ENCODE measurements at regions not wholly inside any gene's neighbourhood (a gene's known extent, or its start where the extent isn't known, plus 50 kb on each side); places are given as distances from the start of the nearest gene placed in this dataset.

GRCh38 chr15:31273258-31273941, 53.2 kb upstream of the KLF13 start:
- Histone ChIP-seq H3K27me3 (ENCODE audit: control insufficient read depth, insufficient read depth, low read length) (no peaks in the 10 kb centered on the region), H3K27ac (ENCODE audit: low read length) (no peak overlapping the region), H3K9me3 (ENCODE audit: control insufficient read depth, insufficient read depth, low read length) (no peaks in the 10 kb centered on the region), H3K4me3 (ENCODE audit: low read length) (no peak overlapping the region), H3K36me3 (ENCODE audit: control insufficient read depth, insufficient read depth, low read length) (no peaks in the 10 kb centered on the region), H3K4me1 (ENCODE audit: control insufficient read depth, insufficient read depth, low read length) (peaks cover 22% of the 10 kb centered on the region)
- no peak overlapping the region for H3K27ac Mint-ChIP-seq
- no peaks in the 10 kb centered on the region for H3K9me3 Mint-ChIP-seq
- ATAC-seq (no peak), DNase-seq (peak in 1 of 2 donors; percentile 12)
- no peaks in the 10 kb centered on the region for H3K36me3 Mint-ChIP-seq
- TF ChIP-seq CTCF (IDR thresholded peaks at IDR 0.05) = no peak
- WGBS (ENCODE audit: insufficient coverage) = 84% methylated on average over 20 of the region's 20 CpGs
- peaks cover 0 to 19% of the 10 kb centered on the region in 2 donors for H3K4me1 Mint-ChIP-seq
- intact Hi-C loops (cut with micrococcal nuclease) = no loop called here
- H3K27me3 Mint-ChIP-seq (ENCODE audit: low read depth in 2 of 2) = no peaks in the 10 kb centered on the region
- no peak overlapping the region for H3K4me3 Mint-ChIP-seq

GRCh38 chr15:31274496-31275330, 51.9 kb upstream of the KLF13 start:
- TF ChIP-seq CTCF (IDR thresholded peaks at IDR 0.05) = no peak
- no peak overlapping the region for H3K27ac Mint-ChIP-seq
- no peaks in the 10 kb centered on the region for H3K36me3 Mint-ChIP-seq
- H3K36me3 ChIP-seq (ENCODE audit: control insufficient read depth, insufficient read depth, low read length) = no peaks in the 10 kb centered on the region
- peaks cover 20% of the 10 kb centered on the region for H3K4me1 ChIP-seq (ENCODE audit: control insufficient read depth, insufficient read depth, low read length)
- DNase-seq = peak in 1 of 2 donors; percentile 4
- 84% methylated on average over 14 of the region's 14 CpGs for WGBS (ENCODE audit: insufficient coverage)
- H3K4me3 ChIP-seq (ENCODE audit: low read length) = no peak overlapping the region
- no peaks in the 10 kb centered on the region for H3K27me3 ChIP-seq (ENCODE audit: control insufficient read depth, insufficient read depth, low read length)
- H3K9me3 Mint-ChIP-seq = no peaks in the 10 kb centered on the region
- no peaks in the 10 kb centered on the region for H3K27me3 Mint-ChIP-seq (ENCODE audit: low read depth in 2 of 2)
- H3K27ac ChIP-seq (ENCODE audit: low read length) = no peak overlapping the region
- H3K9me3 ChIP-seq (ENCODE audit: control insufficient read depth, insufficient read depth, low read length) = no peaks in the 10 kb centered on the region
- peaks cover 0 to 23% of the 10 kb centered on the region in 2 donors for H3K4me1 Mint-ChIP-seq
- H3K4me3 Mint-ChIP-seq = no peak overlapping the region
- ATAC-seq = no peak
- intact Hi-C loops (cut with micrococcal nuclease) = no loop called here

- TF ChIP-seq CTCF (IDR thresholded peaks at IDR 0.05) = no peak
- Mint-ChIP-seq H3K4me3 (no peak overlapping the region), H3K4me1 (peaks cover 0 to 16% of the 10 kb centered on the region in 2 donors), H3K27me3 (ENCODE audit: low read depth in 2 of 2) (no peaks in the 10 kb centered on the region), H3K9me3 (no peaks in the 10 kb centered on the region), H3K27ac (no peak overlapping the region), H3K36me3 (no peaks in the 10 kb centered on the region)
- DNase-seq = peak in 1 of 2 donors; percentile 6
- H3K27me3 ChIP-seq (ENCODE audit: control insufficient read depth, insufficient read depth, low read length) = no peaks in the 10 kb centered on the region
- H3K4me3 ChIP-seq (ENCODE audit: low read length) = no peak overlapping the region
- intact Hi-C loops (cut with micrococcal nuclease) = no loop called here
- ATAC-seq = no peak
- no peaks in the 10 kb centered on the region for H3K36me3 ChIP-seq (ENCODE audit: control insufficient read depth, insufficient read depth, low read length)
- 96% methylated on average over 17 of the region's 17 CpGs for WGBS (ENCODE audit: insufficient coverage)
- H3K9me3 ChIP-seq (ENCODE audit: control insufficient read depth, insufficient read depth, low read length) = no peaks in the 10 kb centered on the region
- no peak overlapping the region for H3K27ac ChIP-seq (ENCODE audit: low read length)
- H3K4me1 ChIP-seq (ENCODE audit: control insufficient read depth, insufficient read depth, low read length) = peaks cover 20% of the 10 kb centered on the region
Observed at GRCh38 chr15:31275331-31276262, 51.0 kb upstream of the KLF13 start.

All from natural killer cell (primary cell).